Astrocyte of the cerebellum (primary cell): ENCODE measurements at regions not wholly inside any gene's neighbourhood (a gene's known extent, or its start where the extent isn't known, plus 50 kb on each side); places are given as distances from the start of the nearest gene placed in this dataset.

Source experiments
- DNase-seq: peaks from one replicate; pipeline ENCODE4 v3.0.0-alpha.2; 2011; ENCODE audit warnings: low read depth
- H3K4me3 ChIP-seq: 2 replicates; pipeline ENCODE4 v1.5.1; 2011; ENCODE audit warnings: mild to moderate bottlenecking, low read depth, low read length, moderate library complexity
- in situ Hi-C: cut with HindIII; loops from 2 replicates; pipeline ENCODE4 v1.10.0; 2017; ENCODE audit warnings: low sequenced_read_pairs
- TF ChIP-seq, protein P1 (sequence below): IDR thresholded peaks from 2 replicates; pipeline ENCODE4 v1.5.1; 2012; ENCODE audit warnings: low read length, low read depth, moderate library complexity, mild to moderate bottlenecking; ENCODE audit errors: missing control alignments

DNA sequence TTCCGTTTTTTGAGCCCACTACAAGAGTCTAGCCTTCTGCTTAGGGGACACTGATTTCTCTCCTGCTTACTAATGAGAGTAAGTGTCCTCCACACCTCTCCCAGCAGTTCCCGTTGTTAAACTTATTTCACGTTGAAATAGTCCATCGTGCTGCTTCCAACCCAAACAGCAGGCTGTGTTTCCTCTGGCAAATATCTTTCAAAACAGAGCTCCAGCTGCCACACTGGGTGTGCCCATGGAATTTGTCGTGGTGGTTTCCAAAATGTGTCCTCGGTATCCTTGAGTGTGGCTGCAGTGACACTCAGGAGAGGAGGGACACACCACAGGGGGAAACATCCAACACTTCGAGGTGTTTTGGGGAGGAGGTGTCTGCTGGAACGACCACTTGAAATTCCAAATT is 176.5 kb upstream of the RALGAPA2 start:
- in situ Hi-C loops: no loop called here
- no peak for DNase-seq
- TF ChIP-seq, protein P1, sequence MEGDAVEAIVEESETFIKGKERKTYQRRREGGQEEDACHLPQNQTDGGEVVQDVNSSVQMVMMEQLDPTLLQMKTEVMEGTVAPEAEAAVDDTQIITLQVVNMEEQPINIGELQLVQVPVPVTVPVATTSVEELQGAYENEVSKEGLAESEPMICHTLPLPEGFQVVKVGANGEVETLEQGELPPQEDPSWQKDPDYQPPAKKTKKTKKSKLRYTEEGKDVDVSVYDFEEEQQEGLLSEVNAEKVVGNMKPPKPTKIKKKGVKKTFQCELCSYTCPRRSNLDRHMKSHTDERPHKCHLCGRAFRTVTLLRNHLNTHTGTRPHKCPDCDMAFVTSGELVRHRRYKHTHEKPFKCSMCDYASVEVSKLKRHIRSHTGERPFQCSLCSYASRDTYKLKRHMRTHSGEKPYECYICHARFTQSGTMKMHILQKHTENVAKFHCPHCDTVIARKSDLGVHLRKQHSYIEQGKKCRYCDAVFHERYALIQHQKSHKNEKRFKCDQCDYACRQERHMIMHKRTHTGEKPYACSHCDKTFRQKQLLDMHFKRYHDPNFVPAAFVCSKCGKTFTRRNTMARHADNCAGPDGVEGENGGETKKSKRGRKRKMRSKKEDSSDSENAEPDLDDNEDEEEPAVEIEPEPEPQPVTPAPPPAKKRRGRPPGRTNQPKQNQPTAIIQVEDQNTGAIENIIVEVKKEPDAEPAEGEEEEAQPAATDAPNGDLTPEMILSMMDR: no peak
- no peak overlapping the region for H3K4me3 ChIP-seq

DNA sequence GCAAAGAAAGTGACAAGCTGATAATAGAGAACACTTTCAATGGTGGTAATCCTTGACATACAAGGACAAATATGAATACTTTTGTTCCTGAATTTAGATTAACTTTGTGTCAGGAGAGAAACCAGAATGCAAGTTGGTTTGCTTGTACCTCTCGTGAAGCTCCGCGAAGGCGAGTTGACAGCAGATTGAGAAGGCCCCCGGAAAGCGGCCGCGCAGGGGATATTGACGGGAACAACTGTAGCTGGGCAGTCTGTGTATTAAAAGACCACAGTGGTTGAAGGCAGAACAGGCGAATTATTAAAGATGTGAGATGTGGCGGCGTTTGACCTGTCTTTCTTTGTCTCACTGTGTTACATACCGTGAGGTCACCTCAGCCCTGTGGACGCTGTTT is 175.8 kb upstream of the RALGAPA2 start:
- TF ChIP-seq, protein P1: no peak

DNA sequence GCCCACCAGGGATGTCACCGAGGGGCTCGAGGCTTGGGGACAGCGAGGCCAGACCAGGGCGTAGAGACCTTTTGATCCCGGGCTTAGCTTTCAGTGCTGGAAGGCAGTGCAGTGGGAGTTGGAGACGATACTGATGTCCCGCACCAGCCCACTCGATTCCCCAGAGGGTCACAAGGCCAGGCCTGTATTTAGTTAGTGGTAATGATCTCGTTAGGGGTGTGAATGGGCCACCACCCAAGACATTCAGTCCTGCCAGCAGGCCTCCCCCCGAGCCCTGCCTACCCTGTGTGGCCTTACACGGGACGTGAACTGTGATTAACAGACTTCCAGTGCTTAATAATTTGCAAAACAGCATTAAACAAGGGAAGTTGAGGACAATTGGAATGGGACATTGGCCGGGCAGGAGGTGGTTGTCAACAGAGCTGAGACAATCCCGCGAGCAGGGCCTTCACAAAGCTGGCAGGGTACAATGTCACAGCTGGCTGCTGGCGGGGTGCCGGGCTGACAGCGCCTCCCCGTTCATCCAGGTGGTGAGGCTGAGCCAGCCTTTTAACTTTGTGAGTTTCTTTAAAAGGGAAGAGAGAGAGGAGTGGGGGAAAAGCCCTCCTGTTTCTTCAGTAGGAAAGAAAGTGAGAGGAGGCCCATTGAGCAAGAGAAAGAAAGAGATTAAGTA is 175.3 kb upstream of the RALGAPA2 start:
- no peak overlapping the region for H3K4me3 ChIP-seq
- DNase-seq: no peak
- in situ Hi-C loops: no loop called here
- TF ChIP-seq, protein P1: no peak

More for the DNA sequence above, 175.8 kb upstream of the RALGAPA2 start:
- DNase-seq: no peak
- H3K4me3 ChIP-seq: no peak overlapping the region
- in situ Hi-C loops: no loop called here

DNA sequence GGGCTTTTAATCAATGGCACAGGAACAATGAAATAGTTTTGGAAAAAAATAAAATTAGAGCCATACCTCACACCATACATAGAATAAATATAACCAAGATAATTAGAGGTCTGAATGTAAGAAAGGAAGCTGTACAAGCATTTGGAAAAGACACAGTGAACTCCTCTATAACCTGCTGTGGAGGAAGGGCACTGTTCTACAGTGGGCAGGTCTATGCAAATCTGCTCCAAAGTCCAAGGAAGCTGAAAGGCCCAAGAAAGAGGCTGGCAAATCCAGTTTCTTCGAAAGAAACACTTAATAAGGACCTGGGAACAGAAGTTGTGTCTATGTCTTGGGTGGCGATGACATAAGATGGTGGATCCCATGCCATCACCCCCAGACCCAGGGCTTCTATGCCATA is 169.4 kb upstream of the RALGAPA2 start:
- TF ChIP-seq, protein P1: no peak
- in situ Hi-C loops: no loop called here
- DNase-seq: no peak
- H3K4me3 ChIP-seq: no peak overlapping the region

DNA sequence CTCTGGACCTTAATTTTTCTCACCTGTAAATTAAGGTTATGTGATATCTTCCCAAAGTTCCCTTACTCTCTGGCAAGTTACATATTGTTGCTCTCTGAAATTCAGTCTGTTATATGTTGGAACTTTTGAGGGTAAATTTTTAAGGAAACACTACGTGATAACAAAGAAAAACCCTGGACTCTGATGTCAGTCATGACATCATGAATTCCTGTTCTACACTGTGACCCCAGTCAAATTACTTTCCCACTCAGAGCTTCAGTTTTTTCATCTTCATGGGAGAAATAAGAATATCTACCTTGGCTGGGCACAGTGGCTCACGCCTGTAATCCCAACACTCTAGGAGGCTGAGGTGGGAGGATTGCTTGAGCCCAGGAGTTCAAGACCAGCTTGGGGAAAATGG is 164.6 kb upstream of the RALGAPA2 start:
- in situ Hi-C loops: no loop called here
- TF ChIP-seq, protein P1: no peak
- H3K4me3 ChIP-seq: no peak overlapping the region
- no peak for DNase-seq

DNA sequence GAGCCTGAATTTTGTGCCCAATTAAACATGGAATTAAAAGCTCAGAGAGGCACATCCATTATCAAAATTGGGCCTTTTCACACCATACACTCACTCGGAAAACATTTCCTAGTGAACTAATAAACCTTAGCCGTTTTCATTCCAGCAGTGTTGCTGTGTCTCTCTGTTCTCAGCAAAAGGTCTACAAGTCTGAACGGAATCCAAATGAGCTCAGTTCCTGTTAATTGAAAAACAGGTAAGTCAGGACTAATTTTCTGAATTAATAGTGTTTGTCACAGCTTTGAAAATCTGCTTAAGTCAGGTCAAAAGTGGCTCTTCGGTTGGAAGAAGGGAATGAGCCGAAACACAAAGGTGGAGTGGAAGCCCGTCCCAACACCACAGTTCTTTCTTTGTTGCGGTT is 163.3 kb upstream of the RALGAPA2 start:
- in situ Hi-C loops: no loop called here
- TF ChIP-seq, protein P1: no peak
- DNase-seq: no peak
- H3K4me3 ChIP-seq: no peak overlapping the region

DNA sequence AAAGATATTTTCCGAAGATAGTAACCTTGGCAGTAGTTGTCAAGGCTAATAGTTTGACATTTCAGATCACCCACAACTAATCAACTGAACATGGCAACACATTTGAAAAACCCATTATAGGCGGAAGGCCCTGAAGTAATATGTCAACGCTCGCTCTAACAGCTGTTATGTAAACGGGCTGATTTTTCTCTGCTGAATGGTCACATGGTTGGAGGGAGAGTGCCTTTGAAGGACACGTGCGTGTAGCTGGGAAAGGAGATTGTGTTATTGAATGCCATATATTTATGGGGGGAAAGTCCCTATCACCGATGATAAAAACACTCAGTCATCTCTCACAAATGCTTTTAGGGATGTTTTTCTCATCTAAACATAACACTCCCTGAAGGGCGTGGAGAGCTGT is 160.0 kb upstream of the RALGAPA2 start:
- in situ Hi-C loops: no loop called here
- TF ChIP-seq, protein P1: no peak
- H3K4me3 ChIP-seq: no peak overlapping the region
- no peak for DNase-seq
